SK-MEL-5 (cell line): ENCODE measurements at regions not wholly inside any gene's neighbourhood (a gene's known extent, or its start where the extent isn't known, plus 50 kb on each side); places are given as distances from the start of the nearest gene placed in this dataset.

Experiments used
- DNase-seq: peaks from one replicate; pipeline ENCODE4 v3.0.0-alpha.2; 2016; ENCODE audit warnings: low read depth, low spot score
- in situ Hi-C: cut with HindIII; loops from 2 replicates; pipeline ENCODE4 v1.10.0; 2016; ENCODE audit warnings: low sequenced_read_pairs, high pct_unique_total_duplicates, low pct_unique_long_range_greater_than_20kb

GRCh38 chr5:24899180-24899579, 254.4 kb upstream of the CDH10 start:
- in situ Hi-C loops, result no loop called here
- peak; percentile 39 for DNase-seq

- in situ Hi-C loops, result no loop called here
- no peak for DNase-seq
Observed at GRCh38 chr5:24864244-24864643, 219.5 kb upstream of the CDH10 start.

- no peak for DNase-seq
- in situ Hi-C loops, result no loop called here
Observed at GRCh38 chr5:24862117-24862516, 217.3 kb upstream of the CDH10 start.

- in situ Hi-C loops, result no loop called here
- DNase-seq, result no peak
Observed at GRCh38 chr5:24855485-24855884, 210.7 kb upstream of the CDH10 start.

- in situ Hi-C loops, result no loop called here
- DNase-seq, result no peak
Observed at GRCh38 chr5:24854850-24855249, 210.1 kb upstream of the CDH10 start.

GRCh38 chr5:24854350-24854749, 209.6 kb upstream of the CDH10 start:
- in situ Hi-C loops, result no loop called here
- no peak for DNase-seq

- in situ Hi-C loops, result no loop called here
- no peak for DNase-seq
Observed at GRCh38 chr5:24850926-24851486, 206.2 kb upstream of the CDH10 start.

GRCh38 chr5:24849210-24849609, 204.4 kb upstream of the CDH10 start:
- in situ Hi-C loops, result no loop called here
- no peak for DNase-seq

- DNase-seq, result no peak
- in situ Hi-C loops, result no loop called here
Observed at GRCh38 chr5:24831989-24832388, 187.2 kb upstream of the CDH10 start.

GRCh38 chr5:24823625-24824024, 178.8 kb upstream of the CDH10 start:
- DNase-seq, result peak; percentile 17
- in situ Hi-C loops, result no loop called here

- no peak for DNase-seq
- in situ Hi-C loops, result no loop called here
Observed at GRCh38 chr5:24819841-24820240, 175.1 kb upstream of the CDH10 start.

- in situ Hi-C loops, result no loop called here
- no peak for DNase-seq
Observed at GRCh38 chr5:24817966-24818365, 173.2 kb upstream of the CDH10 start.

GRCh38 chr5:24816206-24816605, 171.4 kb upstream of the CDH10 start:
- DNase-seq, result no peak

GRCh38 chr5:24805230-24805629, 160.5 kb upstream of the CDH10 start:
- in situ Hi-C loops, result no loop called here
- no peak for DNase-seq

More at GRCh38 chr5:24816206-24816605, 171.4 kb upstream of the CDH10 start:
- in situ Hi-C loops, result no loop called here

- in situ Hi-C loops, result no loop called here
- DNase-seq, result no peak
Observed at GRCh38 chr5:24804221-24804681, 159.5 kb upstream of the CDH10 start.

- in situ Hi-C loops, result no loop called here
- DNase-seq, result no peak
Observed at GRCh38 chr5:24791326-24791725, 146.5 kb upstream of the CDH10 start.

- in situ Hi-C loops, result no loop called here
- DNase-seq, result no peak
Observed at GRCh38 chr5:24789611-24790351, 145.0 kb upstream of the CDH10 start.

GRCh38 chr5:24788829-24789514, 144.2 kb upstream of the CDH10 start:
- in situ Hi-C loops, result no loop called here
- DNase-seq, result no peak

- in situ Hi-C loops, result no loop called here
- DNase-seq, result no peak
Observed at GRCh38 chr5:24786108-24786507, 141.3 kb upstream of the CDH10 start.
